DND-41 (cell line): ENCODE measurements at regions not wholly inside any gene's neighbourhood (a gene's known extent, or its start where the extent isn't known, plus 50 kb on each side); places are given as distances from the start of the nearest gene placed in this dataset.
A peak's percentile ranks its signal among the peaks of the same experiment; 100 is the strongest.

Experiments
- ATAC-seq: fragments of 200-7000 bp; cut with Tn5 transposase; 3 replicates; pipeline ENCODE4 v1.9.1; 2021; ENCODE audit warnings: low read depth; ENCODE audit not compliant: insufficient read depth
- DNase-seq: peaks from one replicate; pipeline ENCODE4 v3.0.0-alpha.2; 2020
- H2AFZ ChIP-seq: 2 replicates; pipeline ENCODE4 v1.6.0; 2012; ENCODE audit warnings: low read depth, low read length
- H3K27ac ChIP-seq: 2 replicates; pipeline ENCODE4 v1.5.1; 2012; ENCODE audit warnings: low read length, inconsistent platforms
- H3K27me3 ChIP-seq: fragments of 200-600 bp; sonication (generic); 2 replicates; pipeline ENCODE4 v1.6.0; 2012; ENCODE audit warnings: low read length, mild to moderate bottlenecking, inconsistent platforms; ENCODE audit not compliant: insufficient read depth, poor library complexity
- H3K36me3 ChIP-seq: 2 replicates; pipeline ENCODE4 v1.5.1; 2012; ENCODE audit warnings: low read length, inconsistent platforms; ENCODE audit not compliant: insufficient read depth
- H3K4me1 ChIP-seq: 2 replicates; pipeline ENCODE4 v1.5.1; 2012; ENCODE audit warnings: mild to moderate bottlenecking, low read length; ENCODE audit not compliant: insufficient read depth
- H3K4me2 ChIP-seq: 2 replicates; pipeline ENCODE4 v1.6.0; 2012; ENCODE audit warnings: mild to moderate bottlenecking, moderate library complexity, low read length, inconsistent platforms; ENCODE audit not compliant: insufficient read depth
- H3K4me3 ChIP-seq, 2 experiments: fragments of 200-600 bp in 1 of 2; shearing (Covaris generic) in 1 of 2; 2 replicates each; pipeline ENCODE4 v1.5.1; 2012 to 2016; ENCODE audit warnings: inconsistent platforms in 2 of 2, low read length in 2 of 2, mild to moderate bottlenecking in 2 of 2, low read depth in 1 of 2, moderate library complexity in 1 of 2
- H3K79me2 ChIP-seq: 2 replicates; pipeline ENCODE4 v1.6.0; 2012; ENCODE audit warnings: low read length, inconsistent platforms; ENCODE audit not compliant: insufficient read depth
- H3K9ac ChIP-seq: 2 replicates; pipeline ENCODE4 v1.6.0; 2012; ENCODE audit warnings: low read depth, mild to moderate bottlenecking, inconsistent platforms, low read length, moderate library complexity
- H3K9me3 ChIP-seq: 2 replicates; pipeline ENCODE4 v1.5.1; 2012; ENCODE audit warnings: low read length, moderate library complexity, mild to moderate bottlenecking, inconsistent platforms; ENCODE audit not compliant: insufficient read depth, severe bottlenecking
- H4K20me1 ChIP-seq: 2 replicates; pipeline ENCODE4 v1.6.0; 2012; ENCODE audit warnings: low read length; ENCODE audit not compliant: insufficient read depth
- CTCF ChIP-seq: IDR thresholded peaks from 2 replicates; pipeline ENCODE4 v1.5.1; 2012; ENCODE audit warnings: borderline replicate concordance, low read length, moderate library complexity, mild to moderate bottlenecking; ENCODE audit not compliant: poor library complexity, severe bottlenecking; ENCODE audit errors: extremely low read depth
- EZH2 ChIP-seq: IDR thresholded peaks from 3 replicates; pipeline ENCODE4 v1.6.1; 2012; ENCODE audit warnings: borderline replicate concordance, low read depth, mild to moderate bottlenecking, moderate library complexity, low read length, inconsistent platforms; ENCODE audit not compliant: severe bottlenecking

- Histone ChIP-seq H3K4me3 (no peak overlapping the region), H3K27me3 (no peaks in the 10 kb centered on the region), H4K20me1 (no peaks in the 10 kb centered on the region), H2AFZ (peak overlapping the region; percentile 22; the same call in 1 of the 2 replicates), H3K79me2 (no peaks in the 10 kb centered on the region), H3K9me3 (no peaks in the 10 kb centered on the region), H3K27ac (no peak overlapping the region), H3K4me1 (peaks cover 12% of the 10 kb centered on the region), H3K4me2 (no peak overlapping the region), H3K9ac (no peak overlapping the region), H3K36me3 (no peaks in the 10 kb centered on the region)
- TF ChIP-seq CTCF (no peak), EZH2 (no peak)
- DNase-seq = peak; percentile 19
- ATAC-seq = peak; percentile 89
Observed at GRCh38 chr3:163384383-163384782, 1693.9 kb downstream of the SI start.

GRCh38 chr3:163382183-163382582 is 1696.1 kb downstream of the SI start:
- Histone ChIP-seq H3K4me2 (no peak overlapping the region), H3K4me3 (no peak overlapping the region), H3K79me2 (no peaks in the 10 kb centered on the region), H2AFZ (no peak overlapping the region), H3K4me1 (peaks cover 12% of the 10 kb centered on the region), H3K27ac (no peak overlapping the region), H3K36me3 (no peaks in the 10 kb centered on the region), H3K9me3 (no peaks in the 10 kb centered on the region), H3K9ac (no peak overlapping the region), H3K27me3 (no peaks in the 10 kb centered on the region), H4K20me1 (no peaks in the 10 kb centered on the region)
- DNase-seq (no peak), ATAC-seq (no peak)
- no peak for TF ChIP-seq CTCF
- TF ChIP-seq EZH2 = no peak

- no peaks in the 10 kb centered on the region for H3K36me3 ChIP-seq
- ATAC-seq (no peak), DNase-seq (no peak)
- H2AFZ ChIP-seq = no peak overlapping the region
- no peaks in the 10 kb centered on the region for H3K27me3 ChIP-seq
- H3K4me3 ChIP-seq = no peak overlapping the region
- H3K9ac ChIP-seq = no peak overlapping the region
- H3K4me1 ChIP-seq = no peaks in the 10 kb centered on the region
- H3K27ac ChIP-seq = no peak overlapping the region
- H3K4me2 ChIP-seq = no peak overlapping the region
- no peaks in the 10 kb centered on the region for H3K79me2 ChIP-seq
- H4K20me1 ChIP-seq = no peaks in the 10 kb centered on the region
- no peak for TF ChIP-seq CTCF
- no peak for TF ChIP-seq EZH2
- peaks cover 2% of the 10 kb centered on the region for H3K9me3 ChIP-seq
Observed at GRCh38 chr3:163368168-163368567, 1710.1 kb downstream of the SI start.

GRCh38 chr3:163364717-163365116 is 1713.6 kb downstream of the SI start:
- Histone ChIP-seq H2AFZ (no peak overlapping the region), H3K9me3 (peaks cover 2% of the 10 kb centered on the region), H4K20me1 (no peaks in the 10 kb centered on the region), H3K4me1 (no peaks in the 10 kb centered on the region), H3K79me2 (no peaks in the 10 kb centered on the region), H3K4me3 (no peak overlapping the region), H3K27ac (no peak overlapping the region), H3K27me3 (no peaks in the 10 kb centered on the region), H3K4me2 (no peak overlapping the region), H3K9ac (no peak overlapping the region), H3K36me3 (no peaks in the 10 kb centered on the region)
- TF ChIP-seq CTCF = no peak
- TF ChIP-seq EZH2 = no peak
- DNase-seq = no peak
- ATAC-seq = no peak
